H1 (cell line): ENCODE measurements at regions not wholly inside any gene's neighbourhood (a gene's known extent, or its start where the extent isn't known, plus 50 kb on each side); places are given as distances from the start of the nearest gene placed in this dataset.

ENCODE experiments used
- CTCF ChIA-PET: fragments of 300-600 bp; sonication (Branson Sonifier 250); formaldehyde crosslinking; loops from one replicate; lab custom pipeline; 2021; ENCODE audit not compliant: partially characterized antibody; lab: Charles Lee
- POLR2A ChIA-PET: fragments of 300-600 bp; sonication (Branson Sonifier 250); formaldehyde crosslinking; loops from one replicate; lab custom pipeline; 2021; ENCODE audit warnings: inconsistent platforms; ENCODE audit not compliant: partially characterized antibody; lab: Charles Lee
- DNase-seq, 2 experiments: peaks; one replicate each; pipeline versions ENCODE4 v3.0.0 to v3.0.0-alpha.2; 2010 to 2022; ENCODE audit warnings: low spot score in 2 of 2, low read depth in 1 of 2, mixed read lengths in 1 of 2
- FAIRE-seq: peaks from 2 replicates; lab custom pipeline; 2011; peaks lifted over from hg19 to GRCh38; lab: Jason Lieb, UNC
- H2AFZ ChIP-seq: 2 replicates; pipeline ENCODE4 v1.8.1; 2012; ENCODE audit warnings: low read length, inconsistent platforms
- H2AK5ac ChIP-seq: 2 replicates; pipeline ENCODE4 v1.6.1; 2013; ENCODE audit warnings: low read depth, low read length
- H2BK120ac ChIP-seq: replicated peaks from 2 replicates; pipeline ENCODE3; 2013; ENCODE audit warnings: low read depth, low read length, inconsistent platforms
- H2BK12ac ChIP-seq: 2 replicates; pipeline ENCODE4 v1.6.1; 2013; ENCODE audit warnings: low read depth, low read length
- H2BK15ac ChIP-seq: 2 replicates; pipeline ENCODE4 v1.6.1; 2013; ENCODE audit warnings: low read length
- H2BK20ac ChIP-seq: 2 replicates; pipeline ENCODE4 v1.6.1; 2013; ENCODE audit warnings: low read length
- H2BK5ac ChIP-seq: 2 replicates; pipeline ENCODE4 v1.6.1; 2013; ENCODE audit warnings: low read depth, low read length
- H3K14ac ChIP-seq: 2 replicates; pipeline ENCODE4 v1.6.1; 2013; ENCODE audit warnings: inconsistent platforms; ENCODE audit not compliant: insufficient read length
- H3K18ac ChIP-seq: 2 replicates; pipeline ENCODE4 v1.6.1; 2013; ENCODE audit warnings: low read length; ENCODE audit errors: extremely low read depth
- H3K23ac ChIP-seq: 2 replicates; pipeline ENCODE4 v1.6.1; 2013; ENCODE audit warnings: inconsistent platforms; ENCODE audit not compliant: insufficient read length
- H3K23me2 ChIP-seq: 2 replicates; pipeline ENCODE4 v1.6.1; 2013; ENCODE audit warnings: low read depth, low read length
- H3K27ac ChIP-seq: 2 replicates; pipeline ENCODE4 v1.6.1; 2011; ENCODE audit warnings: low read depth, low read length, inconsistent platforms
- H3K27me3 ChIP-seq, 4 experiments: replicated peaks in 1 of 4; 1 replicate in 1 of 4; 2 replicates in 3 of 4; pipeline versions ENCODE4 v1.6.1 to v1.8.1; 2011 to 2013; ENCODE audit warnings: low read length in 3 of 4, mild to moderate bottlenecking in 3 of 4, inconsistent platforms in 2 of 4, mixed read lengths in 2 of 4, moderate library complexity in 1 of 4; ENCODE audit not compliant: control insufficient read depth in 3 of 4, insufficient read depth in 3 of 4; ENCODE audit errors: extremely low read depth in 1 of 4
- H3K36me3 ChIP-seq, 4 experiments: 2 replicates each; pipeline versions ENCODE4 v1.6.1 to v1.8.1; 2011 to 2013; ENCODE audit warnings: mild to moderate bottlenecking in 4 of 4, low read length in 3 of 4, moderate library complexity in 2 of 4, control low read depth in 1 of 4, inconsistent platforms in 1 of 4; ENCODE audit not compliant: insufficient read depth in 4 of 4, control insufficient read depth in 2 of 4
- H3K4ac ChIP-seq: replicated peaks from 2 replicates; pipeline ENCODE3; 2013; ENCODE audit warnings: low read length, low read depth, mixed read lengths, inconsistent platforms; ENCODE audit not compliant: insufficient read length
- H3K4me1 ChIP-seq, 4 experiments: replicated peaks in 1 of 4; 1 replicate in 1 of 4; 2 replicates in 3 of 4; pipeline versions ENCODE4 v1.6.1 to v1.8.1; 2011 to 2013; ENCODE audit warnings: low read length in 3 of 4, inconsistent platforms in 2 of 4, mixed read lengths in 1 of 4; ENCODE audit not compliant: insufficient read depth in 4 of 4, control insufficient read depth in 3 of 4
- H3K4me2 ChIP-seq, 2 experiments: 2 replicates each; pipeline versions ENCODE4 v1.6.1 to v1.8.1; 2011 to 2013; ENCODE audit warnings: low read depth in 2 of 2, low read length in 2 of 2, control low read depth in 1 of 2, inconsistent platforms in 1 of 2, mild to moderate bottlenecking in 1 of 2; ENCODE audit not compliant: insufficient read depth in 1 of 2
- H3K4me3 ChIP-seq, 4 experiments: fragments of 200-600, 300-600 bp in 1 of 4; sonication (generic), shearing (Covaris generic), sonication (Bioruptor Twin) in 1 of 4; 2 replicates each; pipeline versions ENCODE4 v1.5.1 to v1.8.1; 2011 to 2016; ENCODE audit warnings: low read length in 4 of 4, low read depth in 3 of 4, control low read depth in 2 of 4, inconsistent platforms in 2 of 4, mild to moderate bottlenecking in 2 of 4, mixed read lengths in 1 of 4, moderate library complexity in 1 of 4; ENCODE audit not compliant: insufficient read depth in 2 of 4; ENCODE audit errors: extremely low read depth in 1 of 4
- H3K56ac ChIP-seq: replicated peaks from 2 replicates; pipeline ENCODE3; 2013; ENCODE audit warnings: low read depth, mild to moderate bottlenecking, mixed read lengths, low read length, inconsistent platforms; ENCODE audit not compliant: insufficient read length
- H3K79me1 ChIP-seq: 2 replicates; pipeline ENCODE4 v1.6.1; 2013; ENCODE audit warnings: low read depth, low read length, control low read depth
- H3K79me2 ChIP-seq, 2 experiments: 2 replicates each; pipeline versions ENCODE4 v1.6.1 to v1.8.1; 2012 to 2013; ENCODE audit warnings: low read length in 2 of 2, mild to moderate bottlenecking in 2 of 2, inconsistent platforms in 1 of 2; ENCODE audit not compliant: insufficient read depth in 2 of 2, control insufficient read depth in 1 of 2
- H3K9ac ChIP-seq, 4 experiments: replicated peaks in 1 of 4; 1 replicate in 1 of 4; 2 replicates in 3 of 4; pipeline versions ENCODE4 v1.6.1 to v1.8.1; 2011 to 2013; ENCODE audit warnings: low read depth in 3 of 4, low read length in 3 of 4, control low read depth in 2 of 4, mild to moderate bottlenecking in 2 of 4, moderate library complexity in 2 of 4, inconsistent platforms in 1 of 4; ENCODE audit errors: extremely low read depth in 1 of 4
- H3K9me3 ChIP-seq, 2 experiments: 2 replicates each; pipeline versions ENCODE4 v1.6.1 to v1.8.1; 2012 to 2013; ENCODE audit warnings: mild to moderate bottlenecking in 2 of 2, moderate library complexity in 2 of 2, control low read depth in 1 of 2, inconsistent platforms in 1 of 2, low read depth in 1 of 2, low read length in 1 of 2, mixed read lengths in 1 of 2; ENCODE audit not compliant: insufficient read depth in 2 of 2
- H4K20me1 ChIP-seq, 2 experiments: replicated peaks in 1 of 2; 2 replicates each; pipeline versions ENCODE3 to v1.8.1; 2011 to 2013; ENCODE audit warnings: inconsistent platforms in 2 of 2, low read length in 2 of 2, mild to moderate bottlenecking in 1 of 2; ENCODE audit not compliant: insufficient read depth in 2 of 2, control insufficient read depth in 1 of 2
- H4K5ac ChIP-seq: 2 replicates; pipeline ENCODE4 v1.6.1; 2013; ENCODE audit warnings: low read length, low read depth, mixed read lengths, inconsistent platforms; ENCODE audit not compliant: insufficient read length
- H4K8ac ChIP-seq: 2 replicates; pipeline ENCODE4 v1.8.0; 2013; ENCODE audit warnings: mild to moderate bottlenecking, moderate library complexity, low read length, inconsistent platforms; ENCODE audit not compliant: insufficient read depth; ENCODE audit errors: extremely low read depth
- H4K91ac ChIP-seq: replicated peaks from 2 replicates; pipeline ENCODE3; 2013; ENCODE audit warnings: low read length, mixed read lengths, inconsistent platforms; ENCODE audit not compliant: insufficient read length
- BCL11A ChIP-seq, 2 experiments: IDR thresholded peaks; one replicate each; pipeline ENCODE4 v1.6.1; 2011; ENCODE audit warnings: low read depth in 2 of 2, low read length in 2 of 2, mild to moderate bottlenecking in 2 of 2
- CBX5 ChIP-seq: fragments of 300-800, 300-1000 bp; sonication (generic); IDR thresholded peaks from 2 replicates; pipeline ENCODE4 v1.7.1; 2016; ENCODE audit warnings: antibody characterized with exemption, low read length, low read depth
- EZH2 ChIP-seq: fragments of 200-600 bp; sonication (generic); IDR thresholded peaks from 2 replicates; pipeline ENCODE4 v1.7.1; 2012; ENCODE audit warnings: low read depth, mild to moderate bottlenecking, moderate library complexity, low read length, inconsistent platforms; ENCODE audit not compliant: severe bottlenecking
- GTF2F1 ChIP-seq: IDR thresholded peaks from 2 replicates; pipeline ENCODE4 v1.6.1; 2012; ENCODE audit warnings: low read depth, low read length, improper control_type of control experiment, borderline replicate concordance
- NANOG ChIP-seq: IDR thresholded peaks from 2 replicates; pipeline ENCODE4 v1.6.1; 2011; ENCODE audit warnings: low read length, low read depth, mild to moderate bottlenecking, inconsistent platforms; ENCODE audit not compliant: insufficient read depth, poor library complexity, severe bottlenecking
- NRF1 ChIP-seq: IDR thresholded peaks from 2 replicates; pipeline ENCODE4 v1.6.1; 2011; ENCODE audit warnings: mild to moderate bottlenecking, low read depth, low read length, improper control_type of control experiment
- POLR2A ChIP-seq, 2 experiments: IDR thresholded peaks; 1 replicate in 1 of 2; 2 replicates in 1 of 2; pipeline ENCODE4 v1.6.1; 2011; ENCODE audit warnings: low read depth in 2 of 2, low read length in 2 of 2, mild to moderate bottlenecking in 2 of 2; ENCODE audit errors: control extremely low read depth in 1 of 2
- POU5F1 ChIP-seq: IDR thresholded peaks from 2 replicates; pipeline ENCODE4 v1.6.1; 2011; ENCODE audit warnings: low read depth, mild to moderate bottlenecking, low read length, moderate library complexity
- RBBP5 ChIP-seq: IDR thresholded peaks from 2 replicates; pipeline ENCODE4 v1.7.1; 2012; ENCODE audit warnings: low read depth, mild to moderate bottlenecking, inconsistent platforms, low read length, moderate library complexity, borderline replicate concordance
- SAP30 ChIP-seq: fragments of 300-600 bp; sonication (generic); IDR thresholded peaks from 2 replicates; pipeline ENCODE4 v1.7.1; 2012; ENCODE audit warnings: low read length, moderate library complexity, mild to moderate bottlenecking, inconsistent platforms; ENCODE audit not compliant: insufficient read depth, insufficient replicate concordance
- SP4 ChIP-seq: IDR thresholded peaks from 2 replicates; pipeline ENCODE4 v1.6.1; 2012; ENCODE audit warnings: low read length, inconsistent platforms
- SUZ12 ChIP-seq: fragments of 200-600 bp; sonication (generic); IDR thresholded peaks from 2 replicates; pipeline ENCODE4 v1.6.1; 2012; ENCODE audit warnings: mild to moderate bottlenecking, inconsistent platforms, low read length, moderate library complexity, mixed read lengths
- TAF1 ChIP-seq: IDR thresholded peaks from 2 replicates; pipeline ENCODE4 v1.6.1; 2011; ENCODE audit warnings: mild to moderate bottlenecking, low read depth, low read length
- TCF12 ChIP-seq: IDR thresholded peaks from 2 replicates; pipeline ENCODE4 v1.6.1; 2011; ENCODE audit warnings: low read depth, mild to moderate bottlenecking, low read length
- WGBS, 2 experiments: shearing (Covaris generic) in 1 of 2; methylation state at CpG; one replicate each; pipeline versions ENCODE4 v1.1.6 to v1.1.7; 2013 to 2015; ENCODE audit warnings: low lambda C conversion rate in 2 of 2, mixed read lengths in 2 of 2, inconsistent platforms in 1 of 2, low coverage in 1 of 2, missing lambda C conversion rate in 1 of 2; ENCODE audit not compliant: insufficient replicate concordance in 2 of 2, insufficient coverage in 1 of 2, insufficient read length in 1 of 2; ENCODE audit errors: extremely low coverage in 1 of 2, missing lambda C conversion rate in 1 of 2; 5-methylcytosine and 5-hydroxymethylcytosine counted together
- TF ChIP-seq, protein P1 (sequence below): IDR thresholded peaks from 2 replicates; pipeline ENCODE4 v1.6.1; 2012; ENCODE audit warnings: inconsistent platforms

DNA sequence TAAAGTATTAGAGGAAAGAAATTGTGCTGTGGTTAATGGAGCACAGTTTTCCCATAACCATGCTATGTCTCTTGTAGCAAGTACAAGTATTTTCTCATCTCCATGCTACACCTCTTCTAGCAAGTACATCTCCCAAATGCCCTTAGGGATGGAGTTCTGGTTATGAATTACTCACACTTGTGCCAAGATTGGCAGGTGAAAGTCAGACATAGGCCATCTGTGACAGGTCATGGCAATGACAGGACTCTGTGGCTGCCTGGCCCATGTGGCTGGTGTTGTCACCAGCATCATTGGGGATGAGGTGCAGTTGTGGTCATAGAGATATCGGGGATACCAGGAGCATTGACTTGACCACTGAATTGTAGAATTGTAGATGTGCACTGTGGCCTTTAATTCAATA lies 310.2 kb downstream of the FAT4 start:
- Histone ChIP-seq H3K9me3 (no peaks in the 10 kb centered on the region), H2BK5ac (no peak overlapping the region), H3K14ac (no peak overlapping the region), H3K4me2 (no peak overlapping the region), H3K79me2 (no peaks in the 10 kb centered on the region), H2BK120ac (no peak overlapping the region), H3K18ac (no peak overlapping the region), H4K8ac (no peak overlapping the region), H3K56ac (no peak overlapping the region), H3K4me3 (no peak overlapping the region), H2AK5ac (no peak overlapping the region), H3K27ac (no peak overlapping the region), H4K20me1 (no peaks in the 10 kb centered on the region), H2BK12ac (no peak overlapping the region), H3K79me1 (no peaks in the 10 kb centered on the region), H4K91ac (no peak overlapping the region), H3K4me1 (no peaks in the 10 kb centered on the region), H4K5ac (no peak overlapping the region), H3K27me3 (no peaks in the 10 kb centered on the region), H3K4ac (no peak overlapping the region), H3K36me3 (no peaks in the 10 kb centered on the region), H2BK15ac (no peak overlapping the region), H3K23me2 (no peaks in the 10 kb centered on the region), H2AFZ (no peak overlapping the region), H3K23ac (no peak overlapping the region), H3K9ac (no peak overlapping the region), H2BK20ac (no peak overlapping the region)
- ChIA-PET CTCF (no interaction called here), POLR2A (no interaction called here)
- WGBS, 2 experiments, result 63% methylated on average over 1 of the region's 1 CpG; no CpG with 5 or more reads in 1 of the 2 experiments
- no peak for FAIRE-seq
- no peak for DNase-seq
- TF ChIP-seq GTF2F1 (no peak), NRF1 (no peak), CBX5 (no peak), TAF1 (no peak), NANOG (no peak), SAP30 (no peak), EZH2 (no peak), TCF12 (no peak), POLR2A (IDR thresholded peaks at IDR 0.05; ENCODE audit: control extremely low read depth in 1 of 2, low read depth in 2 of 2, low read length in 2 of 2) (no peak), SP4 (no peak), POU5F1 (no peak), BCL11A (IDR thresholded peaks at IDR 0.05; ENCODE audit: low read depth in 2 of 2, low read length in 2 of 2) (no peak), RBBP5 (no peak), SUZ12 (no peak)
- TF ChIP-seq, protein P1, sequence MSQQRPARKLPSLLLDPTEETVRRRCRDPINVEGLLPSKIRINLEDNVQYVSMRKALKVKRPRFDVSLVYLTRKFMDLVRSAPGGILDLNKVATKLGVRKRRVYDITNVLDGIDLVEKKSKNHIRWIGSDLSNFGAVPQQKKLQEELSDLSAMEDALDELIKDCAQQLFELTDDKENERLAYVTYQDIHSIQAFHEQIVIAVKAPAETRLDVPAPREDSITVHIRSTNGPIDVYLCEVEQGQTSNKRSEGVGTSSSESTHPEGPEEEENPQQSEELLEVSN, result no peak
